ENCODE measurements at regions not wholly inside any gene's neighbourhood (a gene's known extent, or its start where the extent isn't known, plus 50 kb on each side); places are given as distances from the start of the nearest gene placed in this dataset.

DNA sequence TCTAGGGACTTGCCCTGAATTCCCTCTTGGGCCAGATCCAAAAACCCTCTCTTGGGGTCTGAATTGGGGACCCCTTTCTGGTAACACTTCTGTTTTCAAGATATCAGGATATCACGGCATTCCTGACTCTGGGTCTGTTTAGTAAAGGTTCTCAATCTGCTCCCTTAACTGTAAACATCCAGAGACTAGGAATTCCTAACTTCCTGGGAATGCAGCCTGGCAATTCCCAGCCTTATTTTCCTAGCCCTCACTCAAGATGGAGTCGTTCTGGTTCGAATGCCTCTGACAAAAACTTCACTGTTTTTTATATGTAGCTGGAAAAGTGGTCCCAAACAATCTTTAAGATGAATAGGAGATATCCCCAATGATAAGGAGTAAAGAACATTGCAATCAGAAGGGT is 141.6 kb upstream of the XYLT1 start:
- Histone ChIP-seq H3K79me2 (ENCODE audit: insufficient read depth, low read length) (no peaks in the 10 kb centered on the region), H3K36me3 (replicated peaks in 1 of 2; ENCODE audit: control insufficient read depth in 1 of 2, insufficient read depth in 2 of 2, low read length in 2 of 2) (no peaks in the 10 kb centered on the region), H2AFZ (ENCODE audit: low read length) (no peak overlapping the region), H3K4me1 (ENCODE audit: insufficient read depth, low read length) (no peaks in the 10 kb centered on the region), H3K9ac (ENCODE audit: insufficient read depth, low read depth, low read length) (no peak overlapping the region), H3K27me3 (ENCODE audit: control insufficient read depth in 1 of 2, insufficient read depth in 2 of 2, low read length in 2 of 2) (no peaks in the 10 kb centered on the region; a peak in 1 of 5 replicates), H4K20me1 (ENCODE audit: insufficient read depth, low read length) (no peaks in the 10 kb centered on the region), H3K4me3 (replicated peaks in 1 of 3; ENCODE audit: insufficient read depth in 1 of 3, low read depth in 2 of 3, low read length in 3 of 3) (no peak overlapping the region), H3K9me3 (ENCODE audit: low read length) (no peaks in the 10 kb centered on the region), H3K27ac (ENCODE audit: extremely low read length, insufficient read depth, low read length) (no peak overlapping the region), H3K4me2 (ENCODE audit: low read depth, low read length) (no peak overlapping the region)
- POLR2A ChIA-PET, result no interaction called here
- CTCF ChIA-PET (ENCODE audit: low intra/inter-chr PET ratio, low total read pairs), result no interaction called here
- intact Hi-C loops (cut with micrococcal nuclease; ENCODE audit: unreplicated experiment) (no loop called here), in situ Hi-C loops (cut with HindIII; ENCODE audit: extremely low pct_ligation_motif_present, low pct_unique_long_range_greater_than_20kb) (no loop called here)
- WGBS (ENCODE audit: low lambda C conversion rate), result 1% methylated on average over 3 of the region's 3 CpGs
- ATAC-seq, result no peak
- FAIRE-seq, result no peak
- DNase-seq (ENCODE audit: low spot score), result no peak
- no TSS peak for BruUV-seq (replicated peaks)
- TF ChIP-seq CHD2 (IDR thresholded peaks at IDR 0.05; ENCODE audit: low read depth, low read length), result no peak
- TF ChIP-seq GATAD2A (CRISPR knock-in tag; IDR thresholded peaks at IDR 0.05), result no peak
- no peak for TF ChIP-seq ZFP36 (IDR thresholded peaks at IDR 0.05; ENCODE audit: borderline replicate concordance, low read depth, low read length, partially characterized antibody)
- TF ChIP-seq CBFB (CRISPR knock-in tag; IDR thresholded peaks at IDR 0.05), result no peak
- no peak for TF ChIP-seq RFXANK (CRISPR knock-in tag; IDR thresholded peaks at IDR 0.05)
- TF ChIP-seq NR2C2 (CRISPR knock-in tag; IDR thresholded peaks at IDR 0.05; ENCODE audit: borderline replicate concordance), result no peak
- TF ChIP-seq SNAI1 (CRISPR knock-in tag; IDR thresholded peaks at IDR 0.05; ENCODE audit: borderline replicate concordance), result no peak
- TF ChIP-seq MBNL3 (CRISPR knock-in tag; conservative IDR thresholded peaks at IDR 0.05), result no peak
- no peak for TF ChIP-seq CENPT (CRISPR knock-in tag; IDR thresholded peaks at IDR 0.05; ENCODE audit: low read depth)
- no peak for TF ChIP-seq ATF2 (CRISPR knock-in tag; IDR thresholded peaks at IDR 0.05)
- no peak for TF ChIP-seq ZNF263 (CRISPR knock-in tag; IDR thresholded peaks at IDR 0.05)

All from HepG2 (cell line).